ENCODE measurements at regions not wholly inside any gene's neighbourhood (a gene's known extent, or its start where the extent isn't known, plus 50 kb on each side); places are given as distances from the start of the nearest gene placed in this dataset.

- TF ChIP-seq MAX (IDR thresholded peaks at IDR 0.05) (no peak), ZBTB33 (IDR thresholded peaks at IDR 0.05; ENCODE audit: extremely low read depth, insufficient replicate concordance, low read length) (no peak), CTCF (IDR thresholded peaks at IDR 0.05 in 2 of 3, conservative IDR thresholded peaks at IDR 0.05 in 1 of 3; ENCODE audit: borderline replicate concordance in 1 of 3, insufficient read depth in 1 of 3, low read depth in 2 of 3, low read length in 2 of 3) (no peak), RAD21 (IDR thresholded peaks at IDR 0.05; ENCODE audit: low read depth) (no peak), SP1 (IDR thresholded peaks at IDR 0.05; ENCODE audit: low read depth) (no peak), REST (IDR thresholded peaks at IDR 0.05; ENCODE audit: low read depth) (no peak), YY1 (IDR thresholded peaks at IDR 0.05; ENCODE audit: extremely low read depth, insufficient replicate concordance, low read depth, low read length) (no peak), POLR2AphosphoS5 (IDR thresholded peaks at IDR 0.05; ENCODE audit: low read depth, low read length) (no peak), POLR2A (IDR thresholded peaks at IDR 0.05; ENCODE audit: borderline replicate concordance, extremely low read depth, insufficient read depth, insufficient read length) (no peak), EZH2 (IDR thresholded peaks at IDR 0.05) (no peak), EZH2phosphoT487 (IDR thresholded peaks at IDR 0.05; ENCODE audit: borderline replicate concordance) (no peak), FOSL1 (IDR thresholded peaks at IDR 0.05; ENCODE audit: low read depth) (no peak), ELF1 (IDR thresholded peaks at IDR 0.05; ENCODE audit: borderline replicate concordance, low read depth) (no peak)
These were observed 483.3 kb downstream of the ARHGEF28 start for GRCh38 chr5:74109344-74109743.
